ENCODE measurements at regions not wholly inside any gene's neighbourhood (a gene's known extent, or its start where the extent isn't known, plus 50 kb on each side); places are given as distances from the start of the nearest gene placed in this dataset.

DNA sequence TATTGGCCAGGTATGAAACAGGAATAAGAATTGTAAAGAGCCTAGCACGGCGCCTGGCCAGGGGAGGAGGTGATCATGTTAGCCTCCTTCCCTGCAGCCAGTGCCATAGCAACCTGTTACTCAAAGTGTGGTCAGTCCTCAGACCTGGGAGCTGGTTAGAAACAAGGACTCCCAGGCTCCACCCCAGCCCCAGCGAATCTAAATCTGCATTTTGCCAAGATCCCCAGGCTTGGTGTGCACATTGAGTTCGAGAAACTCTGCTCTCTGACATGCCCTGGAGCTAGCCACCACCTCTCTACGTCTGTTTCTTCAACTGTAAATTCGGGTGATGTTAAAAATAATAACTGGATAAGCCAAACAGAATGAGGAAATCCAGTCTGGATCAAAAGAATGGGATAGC, 56.1 kb upstream of the ALX4 start:
- no peaks in the 10 kb centered on the region for H3K9me3 ChIP-seq (ENCODE audit: low read length)
- no peak for FAIRE-seq
- intact Hi-C loops (cut with micrococcal nuclease; ENCODE audit: unreplicated experiment) (no loop called here), in situ Hi-C loops (cut with HindIII; ENCODE audit: extremely low pct_ligation_motif_present, low pct_unique_long_range_greater_than_20kb) (no loop called here)
- peaks cover 2 to 35% of the 10 kb centered on the region in 2 experiments for H3K27me3 ChIP-seq (ENCODE audit: control insufficient read depth in 1 of 2, insufficient read depth in 2 of 2, low read length in 2 of 2)
- ATAC-seq = no peak
- no peaks in the 10 kb centered on the region for H4K20me1 ChIP-seq (ENCODE audit: insufficient read depth, low read length)
- CTCF ChIA-PET (ENCODE audit: low intra/inter-chr PET ratio, low total read pairs) = no interaction called here
- no peak overlapping the region for H3K27ac ChIP-seq (ENCODE audit: extremely low read length, insufficient read depth, low read length)
- no peak for DNase-seq (ENCODE audit: low spot score)
- no peaks in the 10 kb centered on the region for H3K36me3 ChIP-seq (replicated peaks in 1 of 2; ENCODE audit: control insufficient read depth in 1 of 2, insufficient read depth in 2 of 2, low read length in 2 of 2)
- no peaks in the 10 kb centered on the region for H3K4me1 ChIP-seq (ENCODE audit: insufficient read depth, low read length)
- H3K9ac ChIP-seq (ENCODE audit: insufficient read depth, low read depth, low read length) = no peak overlapping the region
- WGBS (ENCODE audit: low lambda C conversion rate) = 2% methylated on average over 6 of the region's 6 CpGs
- H3K79me2 ChIP-seq (ENCODE audit: insufficient read depth, low read length) = no peaks in the 10 kb centered on the region
- no peak overlapping the region for H3K4me2 ChIP-seq (ENCODE audit: low read depth, low read length)
- BruUV-seq (replicated peaks) = no TSS peak
- H3K4me3 ChIP-seq (replicated peaks in 1 of 3; ENCODE audit: insufficient read depth in 1 of 3, low read depth in 2 of 3, low read length in 3 of 3) = no peak overlapping the region
- no peak overlapping the region for H2AFZ ChIP-seq (ENCODE audit: low read length)
- POLR2A ChIA-PET = no interaction called here
- TF ChIP-seq SNRNP70 (IDR thresholded peaks at IDR 0.05; ENCODE audit: low read depth, low read length) = no peak
- no peak for TF ChIP-seq ZNF335 (CRISPR knock-in tag; IDR thresholded peaks at IDR 0.05)
- no peak for TF ChIP-seq NFYB (CRISPR knock-in tag; IDR thresholded peaks at IDR 0.05)
- no peak for TF ChIP-seq SNAI1 (CRISPR knock-in tag; IDR thresholded peaks at IDR 0.05; ENCODE audit: borderline replicate concordance)
- TF ChIP-seq, protein P1, sequence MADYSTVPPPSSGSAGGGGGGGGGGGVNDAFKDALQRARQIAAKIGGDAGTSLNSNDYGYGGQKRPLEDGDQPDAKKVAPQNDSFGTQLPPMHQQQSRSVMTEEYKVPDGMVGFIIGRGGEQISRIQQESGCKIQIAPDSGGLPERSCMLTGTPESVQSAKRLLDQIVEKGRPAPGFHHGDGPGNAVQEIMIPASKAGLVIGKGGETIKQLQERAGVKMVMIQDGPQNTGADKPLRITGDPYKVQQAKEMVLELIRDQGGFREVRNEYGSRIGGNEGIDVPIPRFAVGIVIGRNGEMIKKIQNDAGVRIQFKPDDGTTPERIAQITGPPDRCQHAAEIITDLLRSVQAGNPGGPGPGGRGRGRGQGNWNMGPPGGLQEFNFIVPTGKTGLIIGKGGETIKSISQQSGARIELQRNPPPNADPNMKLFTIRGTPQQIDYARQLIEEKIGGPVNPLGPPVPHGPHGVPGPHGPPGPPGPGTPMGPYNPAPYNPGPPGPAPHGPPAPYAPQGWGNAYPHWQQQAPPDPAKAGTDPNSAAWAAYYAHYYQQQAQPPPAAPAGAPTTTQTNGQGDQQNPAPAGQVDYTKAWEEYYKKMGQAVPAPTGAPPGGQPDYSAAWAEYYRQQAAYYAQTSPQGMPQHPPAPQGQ (CRISPR knock-in tag; IDR thresholded peaks at IDR 0.05; ENCODE audit: borderline replicate concordance) = no peak
- TF ChIP-seq, protein P2, sequence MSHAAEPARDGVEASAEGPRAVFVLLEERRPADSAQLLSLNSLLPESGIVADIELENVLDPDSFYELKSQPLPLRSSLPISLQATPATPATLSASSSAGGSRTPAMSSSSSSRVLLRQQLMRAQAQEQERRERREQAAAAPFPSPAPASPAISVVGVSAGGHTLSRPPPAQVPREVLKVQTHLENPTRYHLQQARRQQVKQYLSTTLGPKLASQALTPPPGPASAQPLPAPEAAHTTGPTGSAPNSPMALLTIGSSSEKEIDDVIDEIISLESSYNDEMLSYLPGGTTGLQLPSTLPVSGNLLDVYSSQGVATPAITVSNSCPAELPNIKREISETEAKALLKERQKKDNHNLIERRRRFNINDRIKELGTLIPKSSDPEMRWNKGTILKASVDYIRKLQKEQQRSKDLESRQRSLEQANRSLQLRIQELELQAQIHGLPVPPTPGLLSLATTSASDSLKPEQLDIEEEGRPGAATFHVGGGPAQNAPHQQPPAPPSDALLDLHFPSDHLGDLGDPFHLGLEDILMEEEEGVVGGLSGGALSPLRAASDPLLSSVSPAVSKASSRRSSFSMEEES (CRISPR knock-in tag; IDR thresholded peaks at IDR 0.05) = no peak
- TF ChIP-seq ZNF30 (CRISPR knock-in tag; IDR thresholded peaks at IDR 0.05) = no peak
- TF ChIP-seq, protein P3, sequence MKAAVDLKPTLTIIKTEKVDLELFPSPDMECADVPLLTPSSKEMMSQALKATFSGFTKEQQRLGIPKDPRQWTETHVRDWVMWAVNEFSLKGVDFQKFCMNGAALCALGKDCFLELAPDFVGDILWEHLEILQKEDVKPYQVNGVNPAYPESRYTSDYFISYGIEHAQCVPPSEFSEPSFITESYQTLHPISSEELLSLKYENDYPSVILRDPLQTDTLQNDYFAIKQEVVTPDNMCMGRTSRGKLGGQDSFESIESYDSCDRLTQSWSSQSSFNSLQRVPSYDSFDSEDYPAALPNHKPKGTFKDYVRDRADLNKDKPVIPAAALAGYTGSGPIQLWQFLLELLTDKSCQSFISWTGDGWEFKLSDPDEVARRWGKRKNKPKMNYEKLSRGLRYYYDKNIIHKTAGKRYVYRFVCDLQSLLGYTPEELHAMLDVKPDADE (CRISPR knock-in tag; IDR thresholded peaks at IDR 0.05) = no peak
- no peak for TF ChIP-seq ZNF747 (CRISPR knock-in tag; IDR thresholded peaks at IDR 0.05; ENCODE audit: borderline replicate concordance)
- TF ChIP-seq TOPORS (CRISPR knock-in tag; IDR thresholded peaks at IDR 0.05) = no peak
- TF ChIP-seq, protein P4, sequence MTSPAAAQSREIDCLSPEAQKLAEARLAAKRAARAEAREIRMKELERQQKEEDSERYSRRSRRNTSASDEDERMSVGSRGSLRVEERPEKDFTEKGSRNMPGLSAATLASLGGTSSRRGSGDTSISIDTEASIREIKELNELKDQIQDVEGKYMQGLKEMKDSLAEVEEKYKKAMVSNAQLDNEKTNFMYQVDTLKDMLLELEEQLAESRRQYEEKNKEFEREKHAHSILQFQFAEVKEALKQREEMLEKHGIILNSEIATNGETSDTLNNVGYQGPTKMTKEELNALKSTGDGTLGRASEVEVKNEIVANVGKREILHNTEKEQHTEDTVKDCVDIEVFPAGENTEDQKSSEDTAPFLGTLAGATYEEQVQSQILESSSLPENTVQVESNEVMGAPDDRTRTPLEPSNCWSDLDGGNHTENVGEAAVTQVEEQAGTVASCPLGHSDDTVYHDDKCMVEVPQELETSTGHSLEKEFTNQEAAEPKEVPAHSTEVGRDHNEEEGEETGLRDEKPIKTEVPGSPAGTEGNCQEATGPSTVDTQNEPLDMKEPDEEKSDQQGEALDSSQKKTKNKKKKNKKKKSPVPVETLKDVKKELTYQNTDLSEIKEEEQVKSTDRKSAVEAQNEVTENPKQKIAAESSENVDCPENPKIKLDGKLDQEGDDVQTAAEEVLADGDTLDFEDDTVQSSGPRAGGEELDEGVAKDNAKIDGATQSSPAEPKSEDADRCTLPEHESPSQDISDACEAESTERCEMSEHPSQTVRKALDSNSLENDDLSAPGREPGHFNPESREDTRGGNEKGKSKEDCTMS (CRISPR knock-in tag; conservative IDR thresholded peaks at IDR 0.05) = no peak
- no peak for TF ChIP-seq ZNF496 (CRISPR knock-in tag; IDR thresholded peaks at IDR 0.05; ENCODE audit: insufficient replicate concordance)
